Stimulated activated naive CD8-positive, alpha-beta T cell treated with anti-CD3 and anti-CD28 coated beads, Interleukin-15, amount 100 ng/mL, for 72 hours (primary cell): ENCODE measurements at regions not wholly inside any gene's neighbourhood (a gene's known extent, or its start where the extent isn't known, plus 50 kb on each side); places are given as distances from the start of the nearest gene placed in this dataset.
"Not testable (repeated sequence)": the region's sequence is repeated elsewhere in the genome, so short reads cannot be mapped to it uniquely, and the experiment has no call there.

Source experiments
- ATAC-seq: fragments of 150-1000 bp; cut with Tn5 transposase; 2 replicates; pipeline ENCODE4 v1.10.0; 2021; ENCODE audit warnings: mild to moderate bottlenecking, moderate library complexity
- DNase-seq, 2 donors: peaks; one replicate each; pipeline ENCODE4 v3.0.0; 2021 to 2022
- H3K27ac Mint-ChIP-seq, 2 donors: one replicate each; pipeline ENCODE4 v1.8.0; 2022; ENCODE audit warnings: mild to moderate bottlenecking in 2 of 2, mixed read lengths in 2 of 2, moderate library complexity in 2 of 2
- H3K27me3 Mint-ChIP-seq: one replicate; pipeline ENCODE4 v1.8.0; 2022; ENCODE audit warnings: mixed read lengths
- H3K4me1 Mint-ChIP-seq: one replicate; pipeline ENCODE4 v1.8.0; 2022; ENCODE audit warnings: mild to moderate bottlenecking, mixed read lengths
- H3K4me3 Mint-ChIP-seq, 2 donors: one replicate each; pipeline ENCODE4 v1.8.0; 2022; ENCODE audit warnings: mild to moderate bottlenecking in 2 of 2, mixed read lengths in 2 of 2, moderate library complexity in 1 of 2
- H3K9me3 Mint-ChIP-seq, 2 donors: one replicate each; pipeline ENCODE4 v1.8.0; 2022; ENCODE audit warnings: mixed read lengths in 2 of 2

DNA sequence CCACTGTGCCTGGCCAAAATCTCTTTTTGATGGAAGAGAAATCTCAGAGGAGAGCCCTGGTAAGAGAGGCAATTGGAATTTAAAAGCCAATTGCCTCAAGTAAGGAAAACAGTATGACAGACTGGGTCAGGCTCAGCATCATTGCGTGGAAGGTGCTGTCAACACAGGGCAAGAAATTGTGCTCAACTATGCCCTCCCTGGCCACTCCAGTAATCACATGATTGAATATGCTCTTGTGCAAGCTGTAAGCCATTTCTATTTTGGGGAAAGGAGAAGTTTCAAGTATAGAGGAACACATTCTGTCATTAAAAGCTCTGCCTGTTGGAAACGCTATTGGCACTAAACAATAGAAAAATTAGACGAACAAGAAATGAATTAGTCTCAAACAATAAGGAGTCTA lies 1127.7 kb downstream of the REEP3 start:
- peaks cover 0 to 14% of the 10 kb centered on the region in 2 donors for H3K9me3 Mint-ChIP-seq
- no peaks in the 10 kb centered on the region for H3K4me1 Mint-ChIP-seq
- no peak for DNase-seq
- no peak overlapping the region for H3K27ac Mint-ChIP-seq
- ATAC-seq: no peak
- no peak overlapping the region for H3K4me3 Mint-ChIP-seq
- no peaks in the 10 kb centered on the region for H3K27me3 Mint-ChIP-seq

DNA sequence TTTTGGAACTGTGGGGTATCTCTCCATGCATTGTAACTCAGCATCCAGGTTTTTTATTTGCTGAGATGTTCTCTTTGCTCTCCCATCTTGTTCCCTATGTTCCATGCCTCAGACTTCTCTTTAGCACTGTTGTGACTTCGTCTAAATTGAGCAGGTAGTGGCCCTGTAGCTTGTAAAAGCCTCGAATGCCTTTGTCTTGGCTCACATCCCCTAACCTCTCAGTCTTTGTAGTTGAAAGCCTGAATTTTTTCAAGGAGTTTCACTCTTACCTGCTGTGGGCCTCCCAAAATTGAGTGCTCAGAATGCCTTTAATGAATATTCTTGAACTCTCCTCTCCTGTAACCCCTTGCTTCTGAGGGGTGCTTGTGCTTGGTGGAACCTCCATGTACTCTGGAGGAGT lies 1137.3 kb downstream of the REEP3 start:
- H3K27me3 Mint-ChIP-seq: no peaks in the 10 kb centered on the region
- ATAC-seq (no peak), DNase-seq (no peak)
- no peak overlapping the region for H3K4me3 Mint-ChIP-seq
- H3K27ac Mint-ChIP-seq: no peak overlapping the region
- H3K9me3 Mint-ChIP-seq: peaks cover 0 to 5% of the 10 kb centered on the region in 2 donors
- H3K4me1 Mint-ChIP-seq: no peaks in the 10 kb centered on the region

DNA sequence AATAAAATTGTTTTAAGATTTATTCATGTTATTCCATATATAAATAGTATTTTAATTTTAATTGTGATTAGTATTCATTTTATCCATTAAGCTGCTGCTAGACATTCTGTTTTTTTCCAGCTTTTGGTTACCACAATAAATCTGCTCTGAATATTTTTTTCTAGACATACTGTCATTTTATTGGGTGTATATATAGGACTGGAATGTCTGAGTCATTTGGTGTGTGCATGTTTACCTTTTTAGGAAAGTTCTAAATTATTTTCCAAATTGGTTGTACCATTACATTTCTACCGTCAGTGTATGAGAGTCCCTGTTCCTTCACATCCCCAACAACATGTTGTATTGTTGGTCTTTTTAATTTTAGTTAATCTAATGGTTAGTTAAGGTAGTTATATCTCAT lies 1138.1 kb downstream of the REEP3 start:
- Mint-ChIP-seq H3K4me1 (no peaks in the 10 kb centered on the region), H3K27ac (no peak overlapping the region), H3K27me3 (no peaks in the 10 kb centered on the region), H3K9me3 (peaks cover 0 to 5% of the 10 kb centered on the region in 2 donors), H3K4me3 (no peak overlapping the region)
- DNase-seq (no peak), ATAC-seq (no peak)

DNA sequence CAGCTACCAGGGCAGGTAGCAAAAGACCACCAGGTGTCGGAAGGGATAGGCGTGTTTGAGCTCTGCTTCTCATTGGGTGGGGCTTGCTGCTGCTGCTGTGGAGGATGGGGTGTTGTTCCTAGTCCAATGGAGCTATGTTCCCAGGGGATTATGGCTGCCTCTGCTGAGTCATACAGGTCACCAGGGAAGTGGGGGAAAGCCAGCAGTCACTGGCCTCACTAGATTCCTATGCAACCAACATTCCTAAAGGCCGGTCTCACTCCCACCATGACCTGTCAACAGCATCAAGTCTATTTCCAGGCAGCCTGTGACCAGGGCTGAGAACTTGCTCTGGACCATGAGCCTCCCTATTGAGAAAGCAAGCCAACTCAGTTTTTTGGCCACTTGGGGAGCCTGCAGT lies 1160.8 kb downstream of the REEP3 start:
- peaks cover 6 to 10% of the 10 kb centered on the region in 2 donors for H3K9me3 Mint-ChIP-seq
- H3K4me3 Mint-ChIP-seq: no peak overlapping the region
- no peak overlapping the region for H3K27ac Mint-ChIP-seq
- ATAC-seq (no peak), DNase-seq (no peak)
- H3K27me3 Mint-ChIP-seq: no peaks in the 10 kb centered on the region
- no peaks in the 10 kb centered on the region for H3K4me1 Mint-ChIP-seq

DNA sequence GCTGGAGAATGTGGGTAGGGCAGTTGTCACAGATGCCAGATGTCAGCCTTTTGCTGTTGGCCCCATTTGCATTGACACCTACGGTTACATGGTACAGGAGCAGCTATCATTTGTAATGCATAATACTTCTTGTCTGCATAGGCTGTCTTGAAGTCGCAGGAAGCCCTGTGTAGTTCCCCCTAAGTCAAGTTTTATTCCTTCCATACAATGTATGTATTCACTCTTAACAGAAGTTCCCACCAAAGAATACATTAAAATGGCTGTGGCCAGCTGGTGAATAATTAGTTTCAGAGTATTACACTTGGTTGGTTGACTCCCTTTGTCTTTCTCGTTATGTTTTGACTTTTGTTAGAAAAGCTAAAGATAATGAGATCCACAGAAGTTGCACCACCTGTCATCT lies 1169.0 kb downstream of the REEP3 start:
- ATAC-seq: no peak
- H3K9me3 Mint-ChIP-seq: peaks cover 0 to 4% of the 10 kb centered on the region in 2 donors
- no peaks in the 10 kb centered on the region for H3K27me3 Mint-ChIP-seq
- H3K4me3 Mint-ChIP-seq: no peak overlapping the region
- DNase-seq: no peak
- no peak overlapping the region for H3K27ac Mint-ChIP-seq
- H3K4me1 Mint-ChIP-seq: no peaks in the 10 kb centered on the region

DNA sequence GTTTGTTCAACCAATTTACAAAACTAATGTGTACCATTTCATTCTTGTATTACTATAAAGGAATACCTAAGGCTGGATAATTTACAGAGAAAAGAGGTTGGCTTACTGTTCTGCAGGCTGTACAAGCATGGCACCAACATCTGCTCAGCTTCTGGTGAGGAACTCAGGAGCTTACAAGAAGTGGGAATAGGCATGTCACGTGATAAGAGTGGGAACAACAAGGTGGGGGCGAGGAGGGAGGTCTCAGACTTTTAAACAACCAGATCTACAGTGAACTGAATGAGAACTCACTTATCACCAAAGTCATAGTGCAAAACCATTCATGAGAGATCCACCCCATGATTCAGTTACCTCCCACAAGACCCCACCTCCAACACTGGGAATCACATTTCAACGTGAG lies 1178.0 kb downstream of the REEP3 start:
- Mint-ChIP-seq H3K4me3 (no peak overlapping the region), H3K4me1 (no peaks in the 10 kb centered on the region), H3K9me3 (peaks cover 0 to 10% of the 10 kb centered on the region in 2 donors), H3K27ac (no peak overlapping the region), H3K27me3 (no peaks in the 10 kb centered on the region)
- DNase-seq (no peak), ATAC-seq (no peak)

DNA sequence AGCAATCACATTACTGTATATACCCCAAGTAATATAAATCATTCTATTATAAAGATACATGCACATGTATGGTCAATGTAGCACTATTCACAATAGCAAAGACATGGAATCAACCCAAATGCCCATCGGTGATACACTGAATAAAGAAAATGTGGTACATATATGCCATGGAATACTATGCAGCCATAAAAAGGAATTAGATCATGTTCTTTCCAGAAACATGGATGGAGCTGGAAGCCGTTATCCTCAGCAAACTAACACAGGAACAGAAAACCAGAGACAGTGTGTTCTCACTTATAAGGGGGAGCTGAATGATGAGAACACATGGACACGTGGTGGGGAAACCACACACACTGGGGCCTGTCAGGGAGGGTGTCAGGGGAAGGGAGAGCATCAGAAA lies 1180.9 kb downstream of the REEP3 start:
- H3K9me3 Mint-ChIP-seq: peaks cover 0 to 10% of the 10 kb centered on the region in 2 donors
- not testable (repeated sequence) for H3K4me3 Mint-ChIP-seq, H3K4me1 Mint-ChIP-seq, H3K27me3 Mint-ChIP-seq, H3K27ac Mint-ChIP-seq, DNase-seq, ATAC-seq

DNA sequence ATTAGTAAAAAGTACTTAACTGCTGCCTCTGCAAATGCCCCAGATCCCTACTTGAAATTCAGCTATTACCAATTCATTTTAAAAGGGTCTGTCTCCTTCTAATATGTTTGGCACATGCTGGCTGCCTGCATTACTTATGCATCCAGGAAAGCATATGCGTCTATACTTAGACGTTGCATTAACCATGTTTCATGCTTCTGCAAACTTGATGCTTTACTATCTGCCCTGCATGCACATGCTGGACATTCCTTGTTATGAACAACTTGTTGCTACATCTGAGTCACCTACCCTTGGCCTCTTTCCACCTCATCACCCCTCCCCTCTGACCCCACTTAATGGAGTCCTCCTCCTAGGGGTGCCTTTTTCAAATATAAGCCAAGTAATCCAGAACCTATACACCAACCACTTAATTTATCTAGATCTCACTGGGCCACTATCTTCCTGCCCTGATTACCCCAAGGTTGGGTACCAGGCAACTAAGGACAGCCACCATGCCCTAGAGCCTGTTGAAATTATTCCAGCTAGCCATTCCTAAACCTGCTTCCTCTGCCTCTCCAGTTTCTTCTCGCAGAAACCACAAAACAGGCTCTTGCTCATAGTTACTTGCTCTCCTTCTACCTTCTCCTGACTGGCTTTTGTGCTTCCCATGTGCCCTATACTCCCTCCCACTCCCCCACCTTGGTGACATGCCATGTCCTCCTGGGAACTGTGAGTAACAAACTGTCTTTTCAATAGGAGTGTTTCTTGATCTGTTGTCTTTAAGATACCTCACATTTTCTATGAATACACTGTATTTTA lies 1187.9 kb downstream of the REEP3 start:
- no peak overlapping the region for H3K27ac Mint-ChIP-seq
- H3K4me1 Mint-ChIP-seq: no peaks in the 10 kb centered on the region
- no peak overlapping the region for H3K4me3 Mint-ChIP-seq
- no peak for DNase-seq
- ATAC-seq: no peak
- no peaks in the 10 kb centered on the region for H3K27me3 Mint-ChIP-seq
- no peaks in the 10 kb centered on the region for H3K9me3 Mint-ChIP-seq

DNA sequence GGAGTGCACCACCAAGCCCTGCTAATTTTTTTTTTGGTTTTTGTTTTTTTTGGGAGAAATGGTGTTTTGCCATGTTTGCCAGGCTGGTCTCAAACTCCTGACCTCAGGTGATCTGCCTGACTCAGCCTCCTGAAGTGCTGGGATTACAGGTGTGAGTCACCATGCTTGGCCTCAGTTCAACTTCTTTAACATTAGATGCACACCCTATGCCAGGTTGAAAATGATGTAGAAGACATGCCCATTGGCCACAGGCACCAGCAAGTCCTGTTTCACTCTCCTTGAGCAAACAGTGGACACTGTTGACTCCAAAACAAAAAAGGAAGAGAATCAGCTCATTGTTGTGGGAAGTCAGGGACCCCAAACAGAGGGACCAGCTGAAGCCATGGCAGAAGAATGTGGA lies 1205.3 kb downstream of the REEP3 start:
- no peak for DNase-seq
- Mint-ChIP-seq H3K27ac (no peak overlapping the region), H3K4me3 (no peak overlapping the region), H3K4me1 (no peaks in the 10 kb centered on the region), H3K9me3 (peaks cover 9% of the 10 kb centered on the region in 2 donors), H3K27me3 (no peaks in the 10 kb centered on the region)
- no peak for ATAC-seq

DNA sequence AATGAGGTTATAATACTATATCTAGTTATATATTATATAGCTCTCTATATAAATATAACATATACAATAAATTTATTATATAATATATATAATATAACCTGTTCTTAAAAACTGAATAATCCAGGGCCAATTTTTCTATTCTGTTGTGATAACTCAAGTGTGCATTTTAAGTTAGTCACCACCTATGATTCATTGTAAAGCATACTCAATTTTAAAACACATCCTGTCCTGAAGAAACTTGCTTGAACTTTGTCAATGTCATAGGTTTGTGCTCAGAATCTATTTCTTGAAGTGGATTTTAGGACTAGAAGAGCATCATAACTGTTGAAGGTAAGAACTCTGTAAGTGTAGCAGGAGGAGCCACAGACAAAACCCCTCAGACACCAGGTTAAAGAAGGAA lies 1209.8 kb downstream of the REEP3 start:
- Mint-ChIP-seq H3K27ac (no peak overlapping the region), H3K27me3 (no peaks in the 10 kb centered on the region), H3K4me1 (no peaks in the 10 kb centered on the region), H3K4me3 (no peak overlapping the region), H3K9me3 (peaks cover 9 to 18% of the 10 kb centered on the region in 2 donors)
- ATAC-seq (no peak), DNase-seq (no peak)

DNA sequence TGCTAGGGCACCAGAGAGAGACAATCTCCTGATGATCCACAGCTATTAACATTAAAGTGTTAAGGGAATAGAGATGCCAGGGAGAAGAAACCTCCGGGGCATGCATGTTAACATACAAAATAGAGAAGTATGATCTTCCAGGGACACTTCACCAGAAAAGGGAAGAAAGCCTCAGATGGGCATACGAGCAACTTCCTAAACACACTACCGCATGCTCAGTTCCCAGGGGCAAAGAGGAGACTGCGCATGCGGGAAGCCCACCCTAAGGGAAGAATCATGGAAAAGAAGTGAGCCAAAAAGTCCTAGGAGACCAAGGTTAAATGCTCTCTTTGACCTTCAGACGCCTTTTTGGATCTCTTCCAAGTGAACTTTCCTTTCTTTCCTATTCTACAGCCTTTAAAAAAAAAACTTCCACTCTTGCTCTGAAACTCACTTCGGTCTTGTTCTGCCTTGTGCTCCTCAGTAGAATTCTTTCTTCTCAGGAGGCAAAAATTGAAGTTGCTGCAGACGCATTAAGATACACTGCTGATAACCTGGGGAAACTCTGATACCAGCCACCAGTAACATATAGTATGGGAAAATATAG lies 1211.3 kb downstream of the REEP3 start:
- ATAC-seq: no peak
- H3K4me3 Mint-ChIP-seq: no peak overlapping the region
- peaks cover 14 to 18% of the 10 kb centered on the region in 2 donors for H3K9me3 Mint-ChIP-seq
- H3K27me3 Mint-ChIP-seq: no peaks in the 10 kb centered on the region
- H3K4me1 Mint-ChIP-seq: no peaks in the 10 kb centered on the region
- no peak overlapping the region for H3K27ac Mint-ChIP-seq
- no peak for DNase-seq

DNA sequence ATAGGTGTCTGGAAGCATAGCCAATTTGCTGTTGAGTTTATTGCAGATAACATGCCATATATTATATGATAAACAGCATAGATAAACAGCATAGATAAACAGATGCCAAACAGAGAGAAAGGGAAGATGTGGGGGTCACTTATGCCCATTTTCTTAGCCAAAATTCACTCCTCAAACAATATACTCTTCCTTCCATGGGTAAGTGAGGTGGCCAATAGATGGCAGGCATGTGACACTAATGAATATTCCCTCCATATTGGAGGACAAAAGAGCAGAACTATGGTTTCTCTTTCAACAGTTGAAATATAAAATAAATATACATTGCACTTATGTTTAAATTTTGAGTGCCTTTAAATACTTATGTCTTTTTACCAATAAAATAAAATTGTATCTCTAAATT lies 1212.8 kb downstream of the REEP3 start:
- DNase-seq (no peak), ATAC-seq (no peak)
- Mint-ChIP-seq H3K27me3 (no peaks in the 10 kb centered on the region), H3K4me1 (no peaks in the 10 kb centered on the region), H3K4me3 (no peak overlapping the region), H3K27ac (no peak overlapping the region), H3K9me3 (peaks cover 7 to 12% of the 10 kb centered on the region in 2 donors)

DNA sequence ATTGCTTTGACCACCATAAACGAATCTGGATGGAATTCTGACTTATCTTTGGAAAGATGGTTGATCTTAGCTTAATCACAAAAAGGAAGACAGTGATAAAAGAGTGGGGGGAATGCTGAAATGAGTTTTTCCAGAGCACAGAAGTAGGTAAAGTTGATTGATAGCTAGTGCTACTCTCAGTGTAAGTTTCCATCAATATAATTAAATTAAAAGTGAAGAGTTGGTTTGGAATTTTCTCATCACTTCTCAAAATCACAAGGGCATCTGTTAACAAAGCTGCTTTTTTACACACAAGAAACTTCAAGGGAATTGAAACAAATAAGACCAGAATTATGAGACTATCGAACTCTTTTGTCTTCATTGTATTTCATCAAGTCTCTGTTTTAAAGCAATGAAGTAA lies 1217.3 kb downstream of the REEP3 start:
- Mint-ChIP-seq H3K4me3 (no peak overlapping the region), H3K27ac (no peak overlapping the region), H3K27me3 (no peaks in the 10 kb centered on the region), H3K4me1 (no peaks in the 10 kb centered on the region), H3K9me3 (peaks cover 5 to 14% of the 10 kb centered on the region in 2 donors)
- no peak for DNase-seq
- no peak for ATAC-seq

DNA sequence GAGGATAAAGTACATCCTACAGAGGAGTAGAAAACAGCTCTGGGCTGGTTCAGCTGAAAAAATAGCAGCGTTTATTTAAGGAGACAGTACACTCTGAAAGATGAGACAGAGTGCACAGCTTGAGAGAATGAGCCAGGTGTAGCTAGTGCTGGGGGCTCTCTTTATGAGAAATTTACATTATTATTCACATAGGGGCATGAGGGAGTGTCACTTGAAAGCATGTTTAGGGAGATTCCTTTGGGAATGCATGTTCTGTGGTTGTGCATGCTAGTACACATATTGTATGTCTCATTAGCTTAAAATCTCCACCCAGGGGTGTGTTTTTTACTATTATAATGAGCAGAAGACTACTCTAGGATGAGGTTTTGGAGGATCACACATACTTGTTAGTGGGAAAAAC lies 1224.4 kb downstream of the REEP3 start:
- Mint-ChIP-seq H3K27me3 (no peaks in the 10 kb centered on the region), H3K4me3 (no peak overlapping the region), H3K9me3 (peaks cover 0 to 13% of the 10 kb centered on the region in 2 donors), H3K27ac (no peak overlapping the region), H3K4me1 (no peaks in the 10 kb centered on the region)
- ATAC-seq (no peak), DNase-seq (no peak)

DNA sequence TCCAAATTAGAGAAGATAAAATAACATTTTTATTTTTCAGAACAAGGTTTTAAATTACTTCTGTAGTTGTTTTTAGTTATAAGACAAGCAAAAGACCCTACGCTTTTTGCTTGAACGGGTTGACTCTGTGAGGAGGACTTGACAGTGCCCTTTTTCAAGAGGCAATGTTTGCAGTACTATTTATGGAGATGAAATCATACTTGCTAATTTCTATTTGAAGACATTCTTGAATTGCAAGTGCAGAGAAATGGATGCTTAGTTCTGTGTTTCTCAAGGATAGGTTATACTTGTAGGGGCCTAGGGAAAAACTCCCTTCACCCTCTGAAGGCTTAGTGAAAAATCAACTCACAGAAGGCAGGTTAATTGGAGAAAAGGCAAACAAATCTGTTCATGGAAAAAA lies 1229.5 kb downstream of the REEP3 start:
- no peak overlapping the region for H3K4me3 Mint-ChIP-seq
- no peaks in the 10 kb centered on the region for H3K4me1 Mint-ChIP-seq
- DNase-seq (no peak), ATAC-seq (no peak)
- peaks cover 0 to 5% of the 10 kb centered on the region in 2 donors for H3K9me3 Mint-ChIP-seq
- H3K27ac Mint-ChIP-seq: no peak overlapping the region
- H3K27me3 Mint-ChIP-seq: no peaks in the 10 kb centered on the region

DNA sequence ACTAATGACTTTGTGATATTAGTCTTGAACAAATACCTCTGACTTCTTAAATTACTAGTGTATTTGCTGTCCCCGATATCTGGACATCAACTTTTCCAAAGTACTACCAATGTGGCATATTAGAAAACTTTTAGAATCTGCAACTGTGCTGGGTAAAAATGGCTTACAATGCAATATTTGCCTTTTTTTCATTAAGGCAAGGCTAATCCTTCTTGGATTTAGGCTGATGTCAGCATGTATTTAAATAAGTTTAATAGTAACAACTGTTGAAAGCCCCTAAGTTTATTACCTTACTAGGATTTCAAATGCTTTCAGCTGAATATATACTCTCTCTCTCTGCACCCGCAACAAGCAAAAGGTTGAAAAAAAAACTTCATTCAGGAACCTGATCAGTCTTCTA lies 1232.3 kb downstream of the REEP3 start:
- no peak for ATAC-seq
- Mint-ChIP-seq H3K27me3 (no peaks in the 10 kb centered on the region), H3K4me1 (no peaks in the 10 kb centered on the region), H3K9me3 (peaks cover 0 to 5% of the 10 kb centered on the region in 2 donors), H3K4me3 (no peak overlapping the region), H3K27ac (no peak overlapping the region)
- no peak for DNase-seq

DNA sequence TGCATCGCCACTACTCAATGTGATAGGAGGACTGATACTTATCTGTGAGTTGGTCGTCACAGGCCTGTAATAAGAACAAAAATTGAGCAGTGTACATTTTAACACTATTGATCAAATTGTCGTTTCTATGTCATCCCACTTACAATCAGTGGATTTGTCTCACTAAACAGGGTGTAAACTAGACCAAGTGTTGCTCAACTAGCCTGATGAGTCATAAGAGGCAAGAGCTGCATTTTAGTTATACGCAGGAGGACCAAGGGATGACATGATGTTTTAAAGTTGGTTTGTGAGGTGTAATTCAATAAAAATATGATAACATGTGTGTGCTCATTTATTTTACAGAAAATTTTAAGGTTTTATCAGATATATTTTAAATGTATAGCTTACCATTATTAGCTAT lies 1239.2 kb downstream of the REEP3 start:
- Mint-ChIP-seq H3K4me3 (no peak overlapping the region), H3K27ac (no peak overlapping the region), H3K9me3 (peaks cover 0 to 9% of the 10 kb centered on the region in 2 donors), H3K4me1 (no peaks in the 10 kb centered on the region), H3K27me3 (no peaks in the 10 kb centered on the region)
- ATAC-seq: no peak
- no peak for DNase-seq
